CD4-positive, alpha-beta T cell treated with Interferon gamma for 1 hour (primary cell): ENCODE measurements at regions not wholly inside any gene's neighbourhood (a gene's known extent, or its start where the extent isn't known, plus 50 kb on each side); places are given as distances from the start of the nearest gene placed in this dataset.

Experiments
- DNase-seq: peaks from one replicate; pipeline ENCODE4 v3.0.0-alpha.2; 2020

DNA sequence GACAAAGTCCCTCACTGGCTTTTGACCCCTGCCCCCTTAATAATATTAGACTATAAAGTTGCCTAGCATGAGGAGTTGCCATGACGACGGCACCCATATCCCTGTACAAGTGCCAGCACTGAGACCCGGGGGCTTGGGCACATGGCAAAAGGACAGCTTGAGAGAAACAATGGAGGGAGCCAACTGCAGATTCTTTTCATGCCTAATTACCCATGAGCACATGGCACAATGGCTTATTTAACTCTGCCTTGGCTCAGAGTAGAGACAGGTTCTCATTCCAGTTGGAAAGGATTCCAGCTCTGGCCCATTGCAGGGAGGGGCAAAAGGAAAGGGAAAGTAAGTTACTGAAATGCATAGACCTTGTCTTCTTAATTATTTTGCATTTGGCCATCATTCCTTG is 261.2 kb upstream of the UBASH3B start:
- DNase-seq = no peak

DNA sequence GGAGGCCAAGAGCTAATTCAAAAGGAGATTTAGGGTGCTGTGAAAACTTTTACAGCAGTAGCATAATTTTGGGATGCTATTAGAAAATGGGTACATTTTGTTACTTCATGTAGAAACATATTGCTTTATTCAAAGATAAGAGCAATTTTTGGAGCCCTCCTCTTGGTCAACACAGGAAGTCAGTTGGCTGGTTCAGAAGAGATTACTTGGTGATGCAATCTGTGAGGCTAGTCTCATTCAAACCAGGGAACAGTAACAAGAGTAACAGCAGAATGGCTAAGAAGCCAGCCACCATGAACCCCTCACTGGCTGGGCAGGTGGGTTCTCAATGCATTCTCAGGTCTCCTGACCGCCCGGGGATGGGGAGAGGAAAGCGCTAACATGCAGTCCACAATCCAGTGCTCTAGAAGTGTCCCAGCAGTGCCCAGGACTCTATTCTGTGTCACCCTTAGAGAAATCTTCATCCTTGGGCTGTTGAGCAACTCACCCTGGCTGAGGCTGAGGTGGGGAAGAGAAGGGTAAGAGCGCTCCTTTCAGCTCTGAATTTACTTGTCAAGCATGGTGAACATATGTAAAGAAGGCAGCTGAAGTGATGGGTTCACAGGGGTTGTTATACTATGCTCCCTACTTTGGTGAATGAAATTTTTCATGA is 262.2 kb upstream of the UBASH3B start:
- no peak for DNase-seq

- no peak for DNase-seq
Observed at GRCh38 chr11:122392508-122392907, 263.0 kb upstream of the UBASH3B start.

DNA sequence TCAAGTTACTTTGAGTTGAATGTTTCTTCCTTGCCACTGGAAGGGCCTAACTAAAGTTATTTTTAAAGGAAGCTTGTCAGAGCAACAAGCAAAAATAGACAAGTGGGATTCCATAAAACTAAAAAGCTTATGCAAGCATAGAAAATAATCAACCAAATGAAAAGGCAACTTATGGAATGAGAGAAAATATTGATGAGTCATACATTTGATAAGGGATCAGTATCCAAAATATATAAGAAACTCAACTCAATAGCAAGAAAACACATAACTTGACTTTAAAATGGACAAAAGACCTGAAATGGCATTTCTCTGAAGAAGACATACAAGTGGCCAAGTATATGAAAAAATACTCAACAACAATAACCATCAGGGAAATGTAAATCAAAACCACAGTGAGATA is 264.5 kb upstream of the UBASH3B start:
- DNase-seq = no peak

- no peak for DNase-seq
Observed at GRCh38 chr11:122383186-122383585, 267.2 kb upstream of the BLID start.

GRCh38 chr11:122375687-122376399 is 259.8 kb upstream of the BLID start:
- no peak for DNase-seq

DNA sequence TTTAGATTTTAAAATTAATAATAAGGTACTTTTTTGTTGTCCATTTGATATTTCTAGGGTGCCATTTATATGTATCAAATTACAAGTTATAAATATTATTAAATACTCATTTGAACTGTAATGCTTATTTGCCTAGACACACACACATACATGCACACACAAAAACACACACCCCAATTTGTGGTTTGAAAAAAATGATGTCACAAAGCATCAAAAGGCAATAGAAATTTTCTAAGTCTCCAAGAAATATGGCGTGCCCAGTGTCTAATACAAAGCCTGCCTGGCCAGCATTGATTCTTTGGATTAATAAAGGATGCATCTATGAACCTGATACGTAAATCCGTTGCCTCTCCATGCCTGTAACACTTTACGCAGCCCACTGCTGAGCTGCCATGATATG is 252.8 kb upstream of the BLID start:
- DNase-seq = no peak

GRCh38 chr11:122367809-122368231 is 251.8 kb upstream of the BLID start:
- no peak for DNase-seq

DNA sequence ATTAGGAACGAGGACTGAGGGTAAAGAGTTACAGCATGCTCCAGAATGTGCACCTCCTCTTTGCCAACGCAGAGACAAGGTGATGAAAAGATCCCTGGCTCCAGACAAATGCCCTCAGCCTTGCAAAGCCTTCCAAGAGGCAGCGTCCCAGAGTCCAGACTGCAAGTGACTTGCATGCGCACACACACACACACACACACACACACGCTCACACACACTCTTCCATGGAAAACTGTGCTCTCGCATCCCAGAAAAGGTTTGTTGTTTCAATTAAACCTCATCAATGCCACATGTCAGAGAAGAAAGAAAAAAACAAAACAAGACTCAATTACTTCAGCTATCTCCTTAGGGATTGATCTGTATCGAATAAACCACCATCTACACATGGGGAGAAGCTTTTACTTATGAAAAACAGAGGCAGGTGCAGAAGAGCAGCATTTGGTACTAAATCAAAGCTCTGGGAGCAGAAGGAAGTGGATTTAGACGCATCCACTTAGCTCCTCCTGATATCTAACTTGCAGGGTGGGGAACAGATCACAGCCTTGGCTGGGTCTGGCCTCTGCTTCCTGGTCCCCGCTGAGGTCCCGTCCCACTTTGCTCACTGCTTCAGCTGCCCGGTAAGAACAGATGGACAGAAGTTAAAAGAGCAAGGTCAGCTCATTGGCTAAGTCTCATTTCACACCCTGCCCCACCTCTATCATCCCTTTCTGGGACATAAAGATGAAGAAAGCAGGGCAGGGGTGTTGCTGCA is 249.8 kb upstream of the BLID start:
- DNase-seq = no peak

DNA sequence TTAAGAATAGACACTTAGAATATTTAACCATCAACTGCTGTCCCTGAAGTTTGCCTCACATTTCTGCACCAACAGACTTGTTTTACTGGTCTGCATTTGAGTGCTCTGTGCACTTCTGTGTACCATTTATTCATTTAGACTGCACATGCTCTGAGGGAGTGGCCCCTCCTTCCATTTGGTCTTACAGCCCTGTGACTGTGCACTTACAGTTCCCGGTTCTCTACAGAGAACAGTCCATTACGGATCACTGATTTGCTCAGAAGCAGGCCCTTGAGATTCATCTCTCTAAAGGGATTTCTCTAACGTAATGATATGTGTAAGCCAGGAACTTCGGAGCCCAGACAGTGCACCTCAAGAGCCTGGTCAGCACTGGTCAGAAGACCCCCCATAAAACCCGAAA is 247.3 kb upstream of the BLID start:
- DNase-seq = no peak

DNA sequence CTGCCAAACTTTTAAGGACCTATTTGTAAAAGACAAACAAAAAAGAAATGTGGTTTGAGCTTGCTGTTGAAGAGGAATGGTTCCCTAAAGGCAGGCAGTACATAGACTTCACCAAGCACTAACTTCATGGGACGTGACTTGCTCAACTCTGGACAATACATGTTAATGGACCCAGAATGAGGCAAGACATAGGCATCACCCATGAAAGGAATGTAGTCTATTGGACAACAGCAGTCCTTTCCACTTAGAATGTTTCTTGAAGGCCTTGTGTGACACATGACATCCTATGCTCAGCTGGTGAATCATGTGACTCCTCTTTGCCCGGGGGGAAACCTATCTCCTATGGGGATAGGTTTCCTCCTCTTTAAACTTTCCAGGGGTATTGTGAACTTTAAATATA is 246.4 kb upstream of the BLID start:
- no peak for DNase-seq

DNA sequence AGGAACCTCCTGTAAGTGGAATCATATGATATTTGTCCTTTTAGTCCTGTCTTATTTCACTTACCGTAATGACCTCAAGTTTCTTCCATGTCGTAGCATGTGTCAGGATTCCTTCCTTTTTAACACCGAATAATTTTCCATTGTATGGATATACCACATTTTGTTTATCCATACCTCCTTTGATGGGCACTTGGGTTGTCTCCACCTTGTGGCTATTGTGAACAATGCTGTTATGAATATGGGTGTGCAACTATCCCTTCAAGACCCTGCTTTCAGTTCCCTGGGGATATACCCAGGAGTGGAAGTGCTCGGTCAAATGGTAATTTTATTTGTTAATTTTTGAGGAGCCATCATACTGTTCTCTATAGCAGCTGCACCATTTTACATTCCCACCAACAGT is 244.9 kb upstream of the BLID start:
- no peak for DNase-seq

GRCh38 chr11:122359081-122359571 is 243.1 kb upstream of the BLID start:
- no peak for DNase-seq

- no peak for DNase-seq
Observed at GRCh38 chr11:122358292-122358691, 242.3 kb upstream of the BLID start.

GRCh38 chr11:122355968-122356367 is 240.0 kb upstream of the BLID start:
- no peak for DNase-seq

DNA sequence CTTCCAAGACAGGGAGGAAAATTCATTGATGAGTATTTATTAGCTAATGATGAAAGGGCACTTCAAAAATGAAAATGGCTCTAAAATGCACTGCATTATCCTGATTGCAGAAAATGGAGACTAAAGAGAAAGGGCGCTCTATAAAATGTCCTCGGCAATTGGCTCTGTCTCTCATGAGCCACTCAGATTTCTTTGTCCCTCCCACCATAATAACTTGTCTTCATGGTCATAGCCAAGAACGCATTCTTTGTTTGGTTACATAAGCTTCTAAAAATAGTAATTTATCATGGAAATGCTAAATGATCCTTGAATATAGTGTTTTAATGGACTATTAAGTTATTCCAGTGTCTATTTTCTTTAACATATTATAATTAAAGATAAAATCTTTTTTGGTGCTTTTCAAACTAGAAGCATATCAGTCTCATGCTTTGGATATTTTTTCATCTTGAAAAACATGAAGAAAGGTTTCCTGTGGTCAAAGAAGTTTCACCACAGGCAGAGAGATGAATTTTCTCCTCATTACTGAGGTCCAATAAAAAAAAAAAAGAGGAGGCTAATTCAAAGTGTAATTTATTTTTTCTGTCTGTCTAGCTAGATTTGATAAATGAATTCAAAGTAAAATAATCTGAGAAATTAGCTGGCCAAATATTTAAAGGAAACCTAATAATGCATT is 238.1 kb upstream of the BLID start:
- DNase-seq = no peak

GRCh38 chr11:122353561-122353960 is 237.5 kb upstream of the BLID start:
- no peak for DNase-seq

GRCh38 chr11:122348659-122349409 is 232.8 kb upstream of the BLID start:
- no peak for DNase-seq

DNA sequence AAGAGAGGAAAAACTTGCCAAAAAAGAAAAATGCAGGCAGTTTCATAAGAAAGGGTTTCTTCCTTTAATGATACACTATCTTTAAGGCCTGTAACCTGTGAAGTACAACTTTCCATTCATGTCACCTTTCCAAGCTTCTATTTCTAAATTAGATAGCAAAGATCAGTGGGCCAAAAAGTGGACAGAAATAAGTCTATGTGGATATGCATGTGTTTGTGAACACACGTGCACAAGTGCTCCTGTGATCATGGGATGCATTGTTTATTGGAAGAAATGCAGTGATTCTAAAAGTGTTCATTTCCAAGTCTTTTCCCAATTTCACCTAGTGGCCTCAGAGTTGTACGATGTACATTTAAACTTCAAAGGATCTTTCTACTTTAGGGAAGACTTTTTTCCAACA is 230.0 kb upstream of the BLID start:
- no peak for DNase-seq

DNA sequence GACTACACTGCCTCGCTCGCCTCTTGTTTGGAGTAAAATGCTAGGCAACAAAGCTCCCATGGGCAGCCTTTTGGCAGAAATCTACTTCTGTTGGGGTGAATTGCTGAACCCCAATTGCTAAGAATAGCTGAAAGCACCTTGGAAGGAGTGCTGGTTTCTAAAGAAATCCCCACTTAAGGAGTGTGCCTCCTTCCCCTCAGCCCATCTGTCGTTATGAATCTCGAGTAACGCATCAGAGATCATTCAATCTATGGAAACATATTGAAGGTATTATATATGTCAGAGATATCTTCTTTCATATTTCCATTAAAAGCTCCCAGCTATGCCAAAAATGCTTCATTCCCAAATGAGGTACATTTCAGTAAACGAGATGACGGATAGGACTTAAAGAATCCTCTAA is 229.6 kb upstream of the BLID start:
- DNase-seq = no peak

DNA sequence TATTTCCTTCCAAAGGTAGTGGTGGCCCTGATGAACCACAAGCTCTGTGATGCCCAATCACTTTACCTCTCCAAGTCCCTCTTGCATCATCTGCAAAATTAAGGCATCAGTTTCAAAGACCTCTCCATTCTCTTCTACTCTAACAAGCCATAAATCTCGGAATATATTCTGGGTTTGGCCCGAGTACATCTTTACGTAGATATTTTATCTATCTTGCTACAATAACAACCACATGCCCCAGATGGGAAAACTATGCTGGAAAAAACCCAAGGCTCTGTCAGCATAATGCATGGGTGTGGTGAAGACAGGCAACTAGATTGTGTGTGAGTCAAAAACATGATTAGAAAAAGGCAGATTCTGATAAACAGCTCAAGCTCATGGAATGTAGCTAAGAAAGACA is 228.2 kb upstream of the BLID start:
- no peak for DNase-seq

GRCh38 chr11:122343210-122343609 is 227.2 kb upstream of the BLID start:
- no peak for DNase-seq
